B cell (primary cell): ENCODE measurements at regions not wholly inside any gene's neighbourhood (a gene's known extent, or its start where the extent isn't known, plus 50 kb on each side); places are given as distances from the start of the nearest gene placed in this dataset.

Experiments
- EZH2 ChIP-seq: IDR thresholded peaks from 2 replicates; pipeline ENCODE4 v1.6.1; 2012; ENCODE audit warnings: borderline replicate concordance, low read depth, mild to moderate bottlenecking, moderate library complexity, low read length; ENCODE audit not compliant: insufficient read depth, poor library complexity, severe bottlenecking
- TF ChIP-seq, protein P1 (sequence below): fragments of 200-600 bp; IDR thresholded peaks from one replicate; pipeline ENCODE4 v1.8.0; 2022; ENCODE audit warnings: antibody characterized with exemption, mild to moderate bottlenecking

DNA sequence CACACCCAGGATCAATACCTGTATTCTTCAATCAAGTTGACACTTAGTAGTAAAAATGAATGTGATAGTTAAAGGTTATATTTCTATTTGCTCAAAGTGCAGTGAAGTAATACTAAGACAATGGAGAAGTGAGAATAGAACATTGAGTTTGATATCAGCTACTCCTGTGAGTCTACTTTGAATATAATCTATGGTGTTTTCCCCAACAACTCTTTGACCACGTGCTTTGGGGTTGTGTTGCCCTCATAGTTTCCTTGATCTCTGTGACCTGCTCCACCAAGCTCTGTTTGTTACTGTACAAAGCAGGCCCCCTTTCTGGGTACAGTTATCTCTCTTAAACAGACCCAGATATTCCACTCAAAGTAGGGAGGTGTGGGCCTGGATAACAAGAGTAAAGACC is 222.9 kb downstream of the GALR1 start:
- TF ChIP-seq, protein P1, sequence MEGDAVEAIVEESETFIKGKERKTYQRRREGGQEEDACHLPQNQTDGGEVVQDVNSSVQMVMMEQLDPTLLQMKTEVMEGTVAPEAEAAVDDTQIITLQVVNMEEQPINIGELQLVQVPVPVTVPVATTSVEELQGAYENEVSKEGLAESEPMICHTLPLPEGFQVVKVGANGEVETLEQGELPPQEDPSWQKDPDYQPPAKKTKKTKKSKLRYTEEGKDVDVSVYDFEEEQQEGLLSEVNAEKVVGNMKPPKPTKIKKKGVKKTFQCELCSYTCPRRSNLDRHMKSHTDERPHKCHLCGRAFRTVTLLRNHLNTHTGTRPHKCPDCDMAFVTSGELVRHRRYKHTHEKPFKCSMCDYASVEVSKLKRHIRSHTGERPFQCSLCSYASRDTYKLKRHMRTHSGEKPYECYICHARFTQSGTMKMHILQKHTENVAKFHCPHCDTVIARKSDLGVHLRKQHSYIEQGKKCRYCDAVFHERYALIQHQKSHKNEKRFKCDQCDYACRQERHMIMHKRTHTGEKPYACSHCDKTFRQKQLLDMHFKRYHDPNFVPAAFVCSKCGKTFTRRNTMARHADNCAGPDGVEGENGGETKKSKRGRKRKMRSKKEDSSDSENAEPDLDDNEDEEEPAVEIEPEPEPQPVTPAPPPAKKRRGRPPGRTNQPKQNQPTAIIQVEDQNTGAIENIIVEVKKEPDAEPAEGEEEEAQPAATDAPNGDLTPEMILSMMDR, result no peak
- no peak for TF ChIP-seq EZH2
